ENCODE measurements at regions not wholly inside any gene's neighbourhood (a gene's known extent, or its start where the extent isn't known, plus 50 kb on each side); places are given as distances from the start of the nearest gene placed in this dataset.

- DNase-seq (ENCODE audit: low read depth, low spot score) (no peak), FAIRE-seq (no peak)
- Histone ChIP-seq H3K4me3 (replicated peaks in 1 of 3; ENCODE audit: insufficient read depth in 1 of 3, low read depth in 1 of 3, low read length in 3 of 3) (no peak overlapping the region), H3K27me3 (ENCODE audit: control insufficient read depth in 2 of 2, insufficient read depth in 2 of 2, low read length in 2 of 2) (peaks cover 1 to 3% of the 10 kb centered on the region in 2 experiments), H3K79me2 (ENCODE audit: control insufficient read depth, insufficient read depth, low read length) (no peaks in the 10 kb centered on the region), H3K36me3 (ENCODE audit: control insufficient read depth in 2 of 2, extremely low read depth in 1 of 2, insufficient read depth in 2 of 2, low read length in 2 of 2) (no peaks in the 10 kb centered on the region), H3K9me1 (replicated peaks; ENCODE audit: control insufficient read depth, extremely low read depth, insufficient read depth, low read length) (no peaks in the 10 kb centered on the region), H3K9me3 (replicated peaks; ENCODE audit: control insufficient read depth, insufficient read depth, low read length) (no peaks in the 10 kb centered on the region), H3K4me1 (ENCODE audit: control insufficient read depth, extremely low read depth, insufficient read depth, low read length) (no peaks in the 10 kb centered on the region), H3K9ac (replicated peaks; ENCODE audit: extremely low read depth, insufficient read depth, low read length) (no peak overlapping the region), H3K4me2 (ENCODE audit: insufficient read depth, low read length) (no peak overlapping the region), H2AFZ (ENCODE audit: low read depth, low read length) (no peak overlapping the region), H4K20me1 (replicated peaks; ENCODE audit: control insufficient read depth, extremely low read depth, insufficient read depth, low read length) (no peaks in the 10 kb centered on the region), H3K27ac (ENCODE audit: insufficient read depth, low read depth, low read length) (no peak overlapping the region)
- ChIA-PET CTCF (no interaction called here), POLR2A (no interaction called here)
- TF ChIP-seq, protein P1, sequence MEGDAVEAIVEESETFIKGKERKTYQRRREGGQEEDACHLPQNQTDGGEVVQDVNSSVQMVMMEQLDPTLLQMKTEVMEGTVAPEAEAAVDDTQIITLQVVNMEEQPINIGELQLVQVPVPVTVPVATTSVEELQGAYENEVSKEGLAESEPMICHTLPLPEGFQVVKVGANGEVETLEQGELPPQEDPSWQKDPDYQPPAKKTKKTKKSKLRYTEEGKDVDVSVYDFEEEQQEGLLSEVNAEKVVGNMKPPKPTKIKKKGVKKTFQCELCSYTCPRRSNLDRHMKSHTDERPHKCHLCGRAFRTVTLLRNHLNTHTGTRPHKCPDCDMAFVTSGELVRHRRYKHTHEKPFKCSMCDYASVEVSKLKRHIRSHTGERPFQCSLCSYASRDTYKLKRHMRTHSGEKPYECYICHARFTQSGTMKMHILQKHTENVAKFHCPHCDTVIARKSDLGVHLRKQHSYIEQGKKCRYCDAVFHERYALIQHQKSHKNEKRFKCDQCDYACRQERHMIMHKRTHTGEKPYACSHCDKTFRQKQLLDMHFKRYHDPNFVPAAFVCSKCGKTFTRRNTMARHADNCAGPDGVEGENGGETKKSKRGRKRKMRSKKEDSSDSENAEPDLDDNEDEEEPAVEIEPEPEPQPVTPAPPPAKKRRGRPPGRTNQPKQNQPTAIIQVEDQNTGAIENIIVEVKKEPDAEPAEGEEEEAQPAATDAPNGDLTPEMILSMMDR (IDR thresholded peaks at IDR 0.05; ENCODE audit: extremely low read depth in 1 of 2, insufficient read depth in 1 of 2, low read depth in 1 of 2, low read length in 2 of 2) = no peak
- TF ChIP-seq EZH2 (IDR thresholded peaks at IDR 0.05; ENCODE audit: borderline replicate concordance, low read depth, low read length, severe bottlenecking) (no peak), GATA2 (IDR thresholded peaks at IDR 0.05; ENCODE audit: insufficient read depth, insufficient read length, low read depth, low read length) (no peak), POLR2A (IDR thresholded peaks at IDR 0.05; ENCODE audit: low read depth, low read length) (no peak), POLR2AphosphoS5 (IDR thresholded peaks at IDR 0.05; ENCODE audit: insufficient read depth, low read depth, low read length) (no peak), FOS (IDR thresholded peaks at IDR 0.05; ENCODE audit: borderline replicate concordance, insufficient read depth, low read length) (no peak), MYC (IDR thresholded peaks at IDR 0.05; ENCODE audit: low read depth, low read length) (no peak)
- dilution Hi-C loops (cut with MboI; ENCODE audit: extremely low pct_ligation_motif_present, low sequenced_read_pairs) (no loop called here), intact Hi-C loops (cut with micrococcal nuclease) (no loop called here)
- no TSS peak for BruUV-seq (replicated peaks)
Observed at GRCh38 chr1:96290801-96291200, 430.8 kb upstream of the PTBP2 start.

GRCh38 chr1:96291468-96291867, 430.1 kb upstream of the PTBP2 start:
- no peaks in the 10 kb centered on the region for H3K4me1 ChIP-seq (ENCODE audit: control insufficient read depth, extremely low read depth, insufficient read depth, low read length)
- peaks cover 3 to 6% of the 10 kb centered on the region in 2 experiments for H3K27me3 ChIP-seq (ENCODE audit: control insufficient read depth in 2 of 2, insufficient read depth in 2 of 2, low read length in 2 of 2)
- ChIA-PET CTCF (no interaction called here), POLR2A (no interaction called here)
- intact Hi-C loops (cut with micrococcal nuclease) = no loop called here
- no peak overlapping the region for H2AFZ ChIP-seq (ENCODE audit: low read depth, low read length)
- dilution Hi-C loops (cut with MboI; ENCODE audit: extremely low pct_ligation_motif_present, low sequenced_read_pairs) = no loop called here
- TF ChIP-seq GATA2 (IDR thresholded peaks at IDR 0.05; ENCODE audit: insufficient read depth, insufficient read length, low read depth, low read length) (no peak), FOS (IDR thresholded peaks at IDR 0.05; ENCODE audit: borderline replicate concordance, insufficient read depth, low read length) (no peak), POLR2AphosphoS5 (IDR thresholded peaks at IDR 0.05; ENCODE audit: insufficient read depth, low read depth, low read length) (no peak), MYC (IDR thresholded peaks at IDR 0.05; ENCODE audit: low read depth, low read length) (no peak), POLR2A (IDR thresholded peaks at IDR 0.05; ENCODE audit: low read depth, low read length) (no peak), JUN (IDR thresholded peaks at IDR 0.05; ENCODE audit: borderline replicate concordance, insufficient read depth, insufficient read length, low read depth) (no peak), EZH2 (IDR thresholded peaks at IDR 0.05; ENCODE audit: borderline replicate concordance, low read depth, low read length, severe bottlenecking) (no peak)
- TF ChIP-seq, protein P1 (IDR thresholded peaks at IDR 0.05; ENCODE audit: extremely low read depth in 1 of 2, insufficient read depth in 1 of 2, low read depth in 1 of 2, low read length in 2 of 2) = no peak
- TF ChIP-seq, protein P2, sequence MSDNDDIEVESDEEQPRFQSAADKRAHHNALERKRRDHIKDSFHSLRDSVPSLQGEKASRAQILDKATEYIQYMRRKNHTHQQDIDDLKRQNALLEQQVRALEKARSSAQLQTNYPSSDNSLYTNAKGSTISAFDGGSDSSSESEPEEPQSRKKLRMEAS (IDR thresholded peaks at IDR 0.05; ENCODE audit: insufficient read depth, insufficient read length) = no peak
- no peaks in the 10 kb centered on the region for H3K36me3 ChIP-seq (ENCODE audit: control insufficient read depth in 2 of 2, extremely low read depth in 1 of 2, insufficient read depth in 2 of 2, low read length in 2 of 2)
- H3K79me2 ChIP-seq (ENCODE audit: control insufficient read depth, insufficient read depth, low read length) = no peaks in the 10 kb centered on the region
- no TSS peak for BruUV-seq (replicated peaks)
- DNase-seq (ENCODE audit: low read depth, low spot score) (no peak), FAIRE-seq (no peak)
- no peak overlapping the region for H3K9ac ChIP-seq (replicated peaks; ENCODE audit: extremely low read depth, insufficient read depth, low read length)
- H3K4me3 ChIP-seq (replicated peaks in 1 of 3; ENCODE audit: insufficient read depth in 1 of 3, low read depth in 1 of 3, low read length in 3 of 3) = no peak overlapping the region
- H4K20me1 ChIP-seq (replicated peaks; ENCODE audit: control insufficient read depth, extremely low read depth, insufficient read depth, low read length) = no peaks in the 10 kb centered on the region
- no peaks in the 10 kb centered on the region for H3K9me1 ChIP-seq (replicated peaks; ENCODE audit: control insufficient read depth, extremely low read depth, insufficient read depth, low read length)
- H3K4me2 ChIP-seq (ENCODE audit: insufficient read depth, low read length) = no peak overlapping the region
- H3K27ac ChIP-seq (ENCODE audit: insufficient read depth, low read depth, low read length) = no peak overlapping the region
- H3K9me3 ChIP-seq (replicated peaks; ENCODE audit: control insufficient read depth, insufficient read depth, low read length) = no peaks in the 10 kb centered on the region

Measured in endothelial cell of umbilical vein (primary cell).